GM10266 (cell line): ENCODE measurements at regions not wholly inside any gene's neighbourhood (a gene's known extent, or its start where the extent isn't known, plus 50 kb on each side); places are given as distances from the start of the nearest gene placed in this dataset.

Experiments used
- DNase-seq: peaks from one replicate; pipeline ENCODE4 v3.0.0; 2012; ENCODE audit errors: extremely low spot score
- CTCF ChIP-seq: IDR thresholded peaks from 2 replicates; pipeline ENCODE4 v1.5.1; 2012; ENCODE audit warnings: mild to moderate bottlenecking, low read depth; ENCODE audit not compliant: control insufficient read depth, insufficient read depth; ENCODE audit errors: missing control alignments

DNA sequence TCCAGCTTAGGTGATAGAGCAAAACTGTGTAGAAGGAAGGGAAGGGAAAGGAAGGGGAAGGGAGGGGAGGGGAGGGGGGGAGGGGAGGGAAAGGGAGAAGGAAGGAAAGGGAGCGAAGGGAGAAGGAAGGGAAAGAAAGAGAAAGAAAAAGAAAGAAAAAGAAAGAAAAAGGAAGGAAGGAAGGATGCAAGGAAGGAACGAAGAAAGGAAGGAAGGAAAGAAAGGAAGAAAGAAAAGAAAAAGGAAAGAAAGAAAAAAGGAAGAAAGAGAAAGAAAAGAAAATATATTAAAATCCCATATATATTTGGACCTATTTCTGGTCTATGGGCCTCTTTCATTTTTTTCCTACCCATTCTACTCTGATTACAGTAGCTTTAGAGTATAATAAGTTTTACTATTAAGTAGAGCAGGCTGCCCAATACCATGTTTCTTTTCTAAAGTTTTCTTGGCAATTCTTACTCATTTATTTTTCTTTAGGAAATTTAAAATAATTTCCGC lies 229.1 kb downstream of the AUH start:
- TF ChIP-seq CTCF, result no peak
- DNase-seq, result no peak

DNA sequence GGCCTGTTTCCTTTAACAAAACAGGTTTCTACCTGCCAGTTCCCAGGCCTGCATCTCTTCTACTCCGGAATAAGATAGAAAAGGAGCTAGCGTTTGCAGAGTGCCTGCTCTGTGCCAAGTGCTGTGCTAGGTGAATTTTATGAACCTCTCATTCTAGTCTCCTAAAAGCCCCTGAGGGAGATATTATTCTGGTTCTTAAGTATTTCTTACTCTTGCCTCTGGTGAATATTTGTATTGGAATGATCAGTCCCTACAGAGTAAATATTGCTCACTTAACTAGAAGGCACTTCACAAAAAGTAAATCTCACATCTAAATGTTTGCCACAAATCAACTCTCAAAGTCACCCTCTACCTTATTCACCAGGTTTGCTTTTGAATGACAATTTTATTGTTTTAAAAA lies 227.1 kb downstream of the AUH start:
- no peak for TF ChIP-seq CTCF
- DNase-seq, result no peak

DNA sequence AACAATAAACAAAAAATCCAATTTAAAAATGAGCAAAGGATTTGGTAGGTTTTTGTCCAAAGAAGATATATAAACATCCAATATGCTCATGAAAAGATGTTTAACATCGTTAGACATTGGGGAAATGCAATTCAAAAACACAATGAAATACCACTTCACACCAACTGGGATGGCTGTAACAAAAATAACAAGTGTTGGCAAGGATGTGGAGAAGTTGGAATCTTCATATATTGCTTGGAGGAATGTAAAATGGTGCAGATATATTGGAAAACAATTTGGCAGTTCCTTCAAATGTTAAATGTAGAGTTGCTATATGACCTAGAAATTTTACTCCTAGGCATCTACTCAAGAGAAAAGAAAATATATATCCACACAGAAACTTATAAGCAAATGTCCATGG lies 224.3 kb downstream of the AUH start:
- no peak for TF ChIP-seq CTCF
- no peak for DNase-seq

DNA sequence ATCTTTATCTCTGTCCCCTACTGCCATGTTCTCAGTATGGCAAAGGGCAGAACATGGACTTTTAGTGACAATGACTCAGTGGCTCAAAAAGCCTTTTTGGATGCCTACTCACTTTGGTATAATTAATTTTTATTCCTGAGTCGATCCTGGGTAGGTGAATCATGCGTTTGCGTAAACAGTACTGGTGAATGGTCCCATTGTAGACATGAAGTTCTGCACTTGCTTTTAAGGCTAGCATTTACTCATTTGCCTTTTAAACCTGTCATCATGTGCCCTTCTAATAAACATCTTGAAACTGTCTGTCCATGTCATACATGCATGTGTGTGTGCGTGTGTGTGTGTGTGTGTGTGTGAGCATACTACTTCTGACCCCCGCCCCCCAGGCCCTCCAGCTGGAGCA lies 223.0 kb downstream of the AUH start:
- DNase-seq, result no peak
- TF ChIP-seq CTCF, result no peak

- no peak for DNase-seq
- no peak for TF ChIP-seq CTCF
These were observed 220.2 kb downstream of the AUH start for GRCh38 chr9:91141407-91141965.

- DNase-seq, result no peak
- no peak for TF ChIP-seq CTCF
These were observed 218.6 kb downstream of the AUH start for GRCh38 chr9:91143162-91143561.

GRCh38 chr9:91143642-91144041 lies 218.1 kb downstream of the AUH start:
- TF ChIP-seq CTCF, result no peak
- DNase-seq, result no peak
